A549 (cell line): ENCODE measurements at regions not wholly inside any gene's neighbourhood (a gene's known extent, or its start where the extent isn't known, plus 50 kb on each side); places are given as distances from the start of the nearest gene placed in this dataset.

Source experiments
- CBX8 ChIP-seq: fragments of 200-600 bp; sonication (generic); IDR thresholded peaks from 2 replicates; pipeline ENCODE4 v1.6.1; 2016
- EP300 ChIP-seq, 2 experiments: fragments of >200 bp; sonication (Bioruptor Twin); formaldehyde crosslinking; IDR thresholded peaks; 2 replicates in 1 of 2; 3 replicates in 1 of 2; pipeline ENCODE4 v1.6.1; 2016 to 2017
- GATA3 ChIP-seq: IDR thresholded peaks from 2 replicates; pipeline ENCODE4 v1.6.1; 2012; ENCODE audit warnings: borderline replicate concordance
- KDM5A ChIP-seq: fragments of 200-600 bp; sonication (generic); IDR thresholded peaks from 2 replicates; pipeline ENCODE4 v1.6.1; 2016; ENCODE audit warnings: antibody characterized with exemption, mild to moderate bottlenecking
- POLR2A ChIP-seq: IDR thresholded peaks from 2 replicates; pipeline ENCODE4 v1.6.1; 2012; ENCODE audit warnings: mild to moderate bottlenecking, low read length
- RAD21 ChIP-seq, 2 experiments: fragments of >200 bp in 1 of 2; sonication (Bioruptor Twin) in 1 of 2; formaldehyde crosslinking in 1 of 2; IDR thresholded peaks in 1 of 2; conservative IDR thresholded peaks in 1 of 2; 2 replicates in 1 of 2; 3 replicates in 1 of 2; pipeline ENCODE4 v1.6.1; 2012 to 2018; ENCODE audit warnings: inconsistent platforms in 1 of 2
- RNF2 ChIP-seq: fragments of 200-600 bp; sonication (generic); IDR thresholded peaks from 2 replicates; pipeline ENCODE4 v1.6.1; 2016; ENCODE audit warnings: low read depth, mild to moderate bottlenecking, antibody characterized with exemption, moderate library complexity, borderline replicate concordance
- ZC3H11A ChIP-seq: fragments of 450-650 bp; IDR thresholded peaks from 2 replicates; pipeline ENCODE4 v1.6.1; 2014; ENCODE audit warnings: antibody characterized with exemption, mild to moderate bottlenecking
- TF ChIP-seq, protein P1 (sequence below): fragments of >200 bp; sonication (Bioruptor Twin); formaldehyde crosslinking; IDR thresholded peaks from 3 replicates; pipeline ENCODE4 v1.5.1; 2016
- TF ChIP-seq, protein P2 (sequence below): fragments of 450-650 bp; IDR thresholded peaks from 2 replicates; pipeline ENCODE4 v1.6.1; 2014; ENCODE audit warnings: antibody characterized with exemption
- TF ChIP-seq, protein P3 (sequence below): fragments of 200-600 bp; sonication (generic); IDR thresholded peaks from 2 replicates; pipeline ENCODE4 v1.6.1; 2016; ENCODE audit warnings: antibody characterized with exemption, mild to moderate bottlenecking, moderate library complexity
- TF ChIP-seq, protein P4 (sequence below): IDR thresholded peaks from 2 replicates; pipeline ENCODE4 v1.6.1; 2012
- TF ChIP-seq, protein P5 (sequence below): fragments of 150-350 bp; IDR thresholded peaks from 2 replicates; pipeline ENCODE4 v1.6.1; 2014; ENCODE audit warnings: low read depth, mild to moderate bottlenecking, low read length
- TF ChIP-seq, protein P6 (sequence below): IDR thresholded peaks from 2 replicates; pipeline ENCODE4 v1.6.1; 2012; ENCODE audit warnings: low read depth, borderline replicate concordance

DNA sequence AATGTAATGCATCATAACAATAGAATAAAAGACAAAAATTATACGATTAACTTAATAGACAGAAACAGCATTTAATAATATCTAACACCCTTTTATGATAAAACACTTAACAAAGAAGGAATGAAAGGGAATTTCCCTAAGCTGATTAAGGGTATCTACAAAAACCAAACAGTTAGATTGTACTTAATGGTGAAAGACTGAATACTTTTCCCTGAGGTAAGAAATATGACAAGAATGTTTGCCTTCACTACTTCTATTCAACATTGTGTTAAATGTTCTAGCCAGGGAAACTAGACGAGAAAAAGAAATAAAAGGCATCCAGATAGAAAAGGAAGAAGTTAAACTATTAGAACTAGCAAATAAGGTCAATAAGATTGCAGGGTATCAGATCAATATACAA is 276.9 kb downstream of the BAMBI start:
- TF ChIP-seq, protein P1, sequence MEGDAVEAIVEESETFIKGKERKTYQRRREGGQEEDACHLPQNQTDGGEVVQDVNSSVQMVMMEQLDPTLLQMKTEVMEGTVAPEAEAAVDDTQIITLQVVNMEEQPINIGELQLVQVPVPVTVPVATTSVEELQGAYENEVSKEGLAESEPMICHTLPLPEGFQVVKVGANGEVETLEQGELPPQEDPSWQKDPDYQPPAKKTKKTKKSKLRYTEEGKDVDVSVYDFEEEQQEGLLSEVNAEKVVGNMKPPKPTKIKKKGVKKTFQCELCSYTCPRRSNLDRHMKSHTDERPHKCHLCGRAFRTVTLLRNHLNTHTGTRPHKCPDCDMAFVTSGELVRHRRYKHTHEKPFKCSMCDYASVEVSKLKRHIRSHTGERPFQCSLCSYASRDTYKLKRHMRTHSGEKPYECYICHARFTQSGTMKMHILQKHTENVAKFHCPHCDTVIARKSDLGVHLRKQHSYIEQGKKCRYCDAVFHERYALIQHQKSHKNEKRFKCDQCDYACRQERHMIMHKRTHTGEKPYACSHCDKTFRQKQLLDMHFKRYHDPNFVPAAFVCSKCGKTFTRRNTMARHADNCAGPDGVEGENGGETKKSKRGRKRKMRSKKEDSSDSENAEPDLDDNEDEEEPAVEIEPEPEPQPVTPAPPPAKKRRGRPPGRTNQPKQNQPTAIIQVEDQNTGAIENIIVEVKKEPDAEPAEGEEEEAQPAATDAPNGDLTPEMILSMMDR = no peak
- TF ChIP-seq RAD21 (conservative IDR thresholded peaks at IDR 0.05 in 1 of 2, IDR thresholded peaks at IDR 0.05 in 1 of 2) = no peak
- TF ChIP-seq RNF2 = no peak
- no peak for TF ChIP-seq CBX8
- TF ChIP-seq POLR2A = no peak
- TF ChIP-seq, protein P2, sequence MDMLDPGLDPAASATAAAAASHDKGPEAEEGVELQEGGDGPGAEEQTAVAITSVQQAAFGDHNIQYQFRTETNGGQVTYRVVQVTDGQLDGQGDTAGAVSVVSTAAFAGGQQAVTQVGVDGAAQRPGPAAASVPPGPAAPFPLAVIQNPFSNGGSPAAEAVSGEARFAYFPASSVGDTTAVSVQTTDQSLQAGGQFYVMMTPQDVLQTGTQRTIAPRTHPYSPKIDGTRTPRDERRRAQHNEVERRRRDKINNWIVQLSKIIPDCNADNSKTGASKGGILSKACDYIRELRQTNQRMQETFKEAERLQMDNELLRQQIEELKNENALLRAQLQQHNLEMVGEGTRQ = no peak
- no peak for TF ChIP-seq GATA3
- TF ChIP-seq, protein P3, sequence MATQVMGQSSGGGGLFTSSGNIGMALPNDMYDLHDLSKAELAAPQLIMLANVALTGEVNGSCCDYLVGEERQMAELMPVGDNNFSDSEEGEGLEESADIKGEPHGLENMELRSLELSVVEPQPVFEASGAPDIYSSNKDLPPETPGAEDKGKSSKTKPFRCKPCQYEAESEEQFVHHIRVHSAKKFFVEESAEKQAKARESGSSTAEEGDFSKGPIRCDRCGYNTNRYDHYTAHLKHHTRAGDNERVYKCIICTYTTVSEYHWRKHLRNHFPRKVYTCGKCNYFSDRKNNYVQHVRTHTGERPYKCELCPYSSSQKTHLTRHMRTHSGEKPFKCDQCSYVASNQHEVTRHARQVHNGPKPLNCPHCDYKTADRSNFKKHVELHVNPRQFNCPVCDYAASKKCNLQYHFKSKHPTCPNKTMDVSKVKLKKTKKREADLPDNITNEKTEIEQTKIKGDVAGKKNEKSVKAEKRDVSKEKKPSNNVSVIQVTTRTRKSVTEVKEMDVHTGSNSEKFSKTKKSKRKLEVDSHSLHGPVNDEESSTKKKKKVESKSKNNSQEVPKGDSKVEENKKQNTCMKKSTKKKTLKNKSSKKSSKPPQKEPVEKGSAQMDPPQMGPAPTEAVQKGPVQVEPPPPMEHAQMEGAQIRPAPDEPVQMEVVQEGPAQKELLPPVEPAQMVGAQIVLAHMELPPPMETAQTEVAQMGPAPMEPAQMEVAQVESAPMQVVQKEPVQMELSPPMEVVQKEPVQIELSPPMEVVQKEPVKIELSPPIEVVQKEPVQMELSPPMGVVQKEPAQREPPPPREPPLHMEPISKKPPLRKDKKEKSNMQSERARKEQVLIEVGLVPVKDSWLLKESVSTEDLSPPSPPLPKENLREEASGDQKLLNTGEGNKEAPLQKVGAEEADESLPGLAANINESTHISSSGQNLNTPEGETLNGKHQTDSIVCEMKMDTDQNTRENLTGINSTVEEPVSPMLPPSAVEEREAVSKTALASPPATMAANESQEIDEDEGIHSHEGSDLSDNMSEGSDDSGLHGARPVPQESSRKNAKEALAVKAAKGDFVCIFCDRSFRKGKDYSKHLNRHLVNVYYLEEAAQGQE = no peak
- TF ChIP-seq, protein P4, sequence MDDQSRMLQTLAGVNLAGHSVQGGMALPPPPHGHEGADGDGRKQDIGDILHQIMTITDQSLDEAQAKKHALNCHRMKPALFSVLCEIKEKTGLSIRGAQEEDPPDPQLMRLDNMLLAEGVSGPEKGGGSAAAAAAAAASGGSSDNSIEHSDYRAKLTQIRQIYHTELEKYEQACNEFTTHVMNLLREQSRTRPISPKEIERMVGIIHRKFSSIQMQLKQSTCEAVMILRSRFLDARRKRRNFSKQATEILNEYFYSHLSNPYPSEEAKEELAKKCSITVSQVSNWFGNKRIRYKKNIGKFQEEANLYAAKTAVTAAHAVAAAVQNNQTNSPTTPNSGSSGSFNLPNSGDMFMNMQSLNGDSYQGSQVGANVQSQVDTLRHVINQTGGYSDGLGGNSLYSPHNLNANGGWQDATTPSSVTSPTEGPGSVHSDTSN = no peak
- no peak for TF ChIP-seq EP300 (IDR thresholded peaks at IDR 0.05)
- no peak for TF ChIP-seq ZC3H11A
- TF ChIP-seq, protein P5, sequence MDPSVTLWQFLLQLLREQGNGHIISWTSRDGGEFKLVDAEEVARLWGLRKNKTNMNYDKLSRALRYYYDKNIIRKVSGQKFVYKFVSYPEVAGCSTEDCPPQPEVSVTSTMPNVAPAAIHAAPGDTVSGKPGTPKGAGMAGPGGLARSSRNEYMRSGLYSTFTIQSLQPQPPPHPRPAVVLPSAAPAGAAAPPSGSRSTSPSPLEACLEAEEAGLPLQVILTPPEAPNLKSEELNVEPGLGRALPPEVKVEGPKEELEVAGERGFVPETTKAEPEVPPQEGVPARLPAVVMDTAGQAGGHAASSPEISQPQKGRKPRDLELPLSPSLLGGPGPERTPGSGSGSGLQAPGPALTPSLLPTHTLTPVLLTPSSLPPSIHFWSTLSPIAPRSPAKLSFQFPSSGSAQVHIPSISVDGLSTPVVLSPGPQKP = no peak
- no peak for TF ChIP-seq KDM5A
- TF ChIP-seq, protein P6, sequence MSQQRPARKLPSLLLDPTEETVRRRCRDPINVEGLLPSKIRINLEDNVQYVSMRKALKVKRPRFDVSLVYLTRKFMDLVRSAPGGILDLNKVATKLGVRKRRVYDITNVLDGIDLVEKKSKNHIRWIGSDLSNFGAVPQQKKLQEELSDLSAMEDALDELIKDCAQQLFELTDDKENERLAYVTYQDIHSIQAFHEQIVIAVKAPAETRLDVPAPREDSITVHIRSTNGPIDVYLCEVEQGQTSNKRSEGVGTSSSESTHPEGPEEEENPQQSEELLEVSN = no peak
